ENCODE measurements at regions not wholly inside any gene's neighbourhood (a gene's known extent, or its start where the extent isn't known, plus 50 kb on each side); places are given as distances from the start of the nearest gene placed in this dataset.

DNA sequence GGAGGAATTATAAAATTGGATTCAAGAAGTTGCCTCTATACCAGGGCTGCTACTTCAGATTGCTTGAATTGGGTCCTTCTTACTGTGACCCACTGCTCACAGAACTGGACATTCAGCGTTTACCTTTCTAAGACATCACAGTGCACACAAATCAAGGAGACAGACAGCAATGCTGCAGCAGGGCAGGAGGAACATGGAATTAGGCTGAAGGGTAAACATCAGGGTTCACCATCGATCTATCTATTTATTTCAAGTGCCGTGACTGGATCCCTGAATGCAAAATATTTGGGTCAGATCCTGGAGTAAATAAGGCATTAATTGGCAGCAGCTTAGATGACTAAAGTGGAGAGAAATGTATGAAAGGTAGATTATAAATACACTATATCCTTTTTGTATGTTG lies 76.9 kb upstream of the HMGA2 start:
- no peaks in the 10 kb centered on the region for H3K36me3 Mint-ChIP-seq (ENCODE audit: low read depth, unreplicated experiment)
- H2AFZ ChIP-seq (ENCODE audit: low read depth, low read length) = no peak overlapping the region
- TF ChIP-seq, protein P1, sequence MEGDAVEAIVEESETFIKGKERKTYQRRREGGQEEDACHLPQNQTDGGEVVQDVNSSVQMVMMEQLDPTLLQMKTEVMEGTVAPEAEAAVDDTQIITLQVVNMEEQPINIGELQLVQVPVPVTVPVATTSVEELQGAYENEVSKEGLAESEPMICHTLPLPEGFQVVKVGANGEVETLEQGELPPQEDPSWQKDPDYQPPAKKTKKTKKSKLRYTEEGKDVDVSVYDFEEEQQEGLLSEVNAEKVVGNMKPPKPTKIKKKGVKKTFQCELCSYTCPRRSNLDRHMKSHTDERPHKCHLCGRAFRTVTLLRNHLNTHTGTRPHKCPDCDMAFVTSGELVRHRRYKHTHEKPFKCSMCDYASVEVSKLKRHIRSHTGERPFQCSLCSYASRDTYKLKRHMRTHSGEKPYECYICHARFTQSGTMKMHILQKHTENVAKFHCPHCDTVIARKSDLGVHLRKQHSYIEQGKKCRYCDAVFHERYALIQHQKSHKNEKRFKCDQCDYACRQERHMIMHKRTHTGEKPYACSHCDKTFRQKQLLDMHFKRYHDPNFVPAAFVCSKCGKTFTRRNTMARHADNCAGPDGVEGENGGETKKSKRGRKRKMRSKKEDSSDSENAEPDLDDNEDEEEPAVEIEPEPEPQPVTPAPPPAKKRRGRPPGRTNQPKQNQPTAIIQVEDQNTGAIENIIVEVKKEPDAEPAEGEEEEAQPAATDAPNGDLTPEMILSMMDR (IDR thresholded peaks at IDR 0.05; ENCODE audit: insufficient read depth, low read depth, low read length) = no peak
- TF ChIP-seq EZH2 (IDR thresholded peaks at IDR 0.05; ENCODE audit: insufficient read depth, low read length) = no peak
- H3K27me3 Mint-ChIP-seq (ENCODE audit: low read depth, unreplicated experiment) = peaks cover 3% of the 10 kb centered on the region
- H3K27ac ChIP-seq (ENCODE audit: low read depth, low read length) = no peak overlapping the region
- H3K79me2 ChIP-seq (ENCODE audit: insufficient read depth, low read length) = peaks cover 9% of the 10 kb centered on the region
- H3K4me2 ChIP-seq (ENCODE audit: low read length) = no peak overlapping the region
- H3K27ac Mint-ChIP-seq (ENCODE audit: unreplicated experiment) = no peak overlapping the region
- H3K4me3 Mint-ChIP-seq (ENCODE audit: unreplicated experiment) = no peak overlapping the region
- no peaks in the 10 kb centered on the region for H3K36me3 ChIP-seq (ENCODE audit: insufficient read depth, low read length)
- no peak for FAIRE-seq
- no peaks in the 10 kb centered on the region for H4K20me1 ChIP-seq (ENCODE audit: insufficient read depth, low read length)
- no peak overlapping the region for H3K4me3 ChIP-seq (ENCODE audit: insufficient read depth, low read depth, low read length)
- no peaks in the 10 kb centered on the region for H3K27me3 ChIP-seq (ENCODE audit: insufficient read depth, low read length)
- H3K9me3 ChIP-seq (ENCODE audit: insufficient read depth, low read depth, low read length) = no peaks in the 10 kb centered on the region
- H3K4me1 ChIP-seq (ENCODE audit: insufficient read depth, low read length) = peaks cover 10% of the 10 kb centered on the region
- no peak for DNase-seq (ENCODE audit: low read depth)
- H3K4me1 Mint-ChIP-seq (ENCODE audit: low read depth, unreplicated experiment) = peaks cover 10% of the 10 kb centered on the region
- H3K9ac ChIP-seq (ENCODE audit: low read length) = no peak overlapping the region
- no peaks in the 10 kb centered on the region for H3K9me3 Mint-ChIP-seq (ENCODE audit: unreplicated experiment)

DNA sequence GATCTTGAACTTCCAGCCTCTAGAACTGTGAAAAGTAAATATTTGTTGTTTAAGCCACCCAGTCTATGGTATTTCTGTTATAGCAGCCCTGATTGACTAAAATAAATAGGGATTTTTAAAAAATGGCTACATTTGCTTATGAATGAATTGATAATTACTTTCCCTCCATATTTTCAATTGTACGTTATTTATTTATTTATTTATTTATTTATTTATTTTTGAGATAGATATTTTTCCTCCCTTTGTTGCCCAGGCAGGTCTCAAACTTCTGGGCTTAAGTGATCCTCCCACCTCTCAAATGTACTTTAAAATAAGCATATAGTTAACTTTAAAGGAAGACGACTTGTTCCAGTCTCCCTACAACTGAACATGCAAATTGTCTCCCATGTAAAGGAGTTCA lies 76.0 kb upstream of the HMGA2 start:
- no peaks in the 10 kb centered on the region for H3K9me3 Mint-ChIP-seq (ENCODE audit: unreplicated experiment)
- FAIRE-seq = no peak
- no peaks in the 10 kb centered on the region for H4K20me1 ChIP-seq (ENCODE audit: insufficient read depth, low read length)

DNA sequence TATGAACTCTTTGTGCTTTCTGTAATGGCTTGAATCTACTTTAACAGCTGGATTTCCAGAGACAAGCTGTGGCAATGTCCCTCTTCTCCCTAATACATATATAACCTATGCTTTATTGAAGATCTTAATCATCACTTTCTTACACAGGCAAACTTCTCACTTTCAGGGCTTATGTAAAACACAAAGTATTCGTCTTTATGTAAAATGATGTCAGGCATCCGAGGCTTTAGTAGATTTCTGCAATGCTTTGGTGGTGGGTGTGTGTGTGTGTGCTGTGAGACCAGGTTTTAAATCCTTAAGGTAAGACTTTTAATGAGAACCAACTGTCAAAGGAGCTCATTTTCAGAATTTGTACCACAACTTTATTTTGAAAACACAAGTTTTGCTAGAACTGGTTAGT lies 70.0 kb upstream of the HMGA2 start:
- peaks cover 6% of the 10 kb centered on the region for H3K4me1 Mint-ChIP-seq (ENCODE audit: low read depth, unreplicated experiment)
- no peak overlapping the region for H3K4me3 Mint-ChIP-seq (ENCODE audit: unreplicated experiment)
- H4K20me1 ChIP-seq (ENCODE audit: insufficient read depth, low read length) = no peaks in the 10 kb centered on the region
- no peak overlapping the region for H3K27ac Mint-ChIP-seq (ENCODE audit: unreplicated experiment)
- H3K9me3 ChIP-seq (ENCODE audit: insufficient read depth, low read depth, low read length) = no peaks in the 10 kb centered on the region
- H3K9ac ChIP-seq (ENCODE audit: low read length) = no peak overlapping the region
- TF ChIP-seq, protein P1 (IDR thresholded peaks at IDR 0.05; ENCODE audit: insufficient read depth, low read depth, low read length) = no peak
- no peak for TF ChIP-seq EZH2 (IDR thresholded peaks at IDR 0.05; ENCODE audit: insufficient read depth, low read length)
- DNase-seq (ENCODE audit: low read depth) (no peak), FAIRE-seq (no peak)
- no peak overlapping the region for H3K4me2 ChIP-seq (ENCODE audit: low read length)
- no peaks in the 10 kb centered on the region for H3K4me1 ChIP-seq (ENCODE audit: insufficient read depth, low read length)
- peaks cover 5% of the 10 kb centered on the region for H3K27me3 Mint-ChIP-seq (ENCODE audit: low read depth, unreplicated experiment)
- H2AFZ ChIP-seq (ENCODE audit: low read depth, low read length) = no peak overlapping the region
- no peaks in the 10 kb centered on the region for H3K27me3 ChIP-seq (ENCODE audit: insufficient read depth, low read length)
- no peaks in the 10 kb centered on the region for H3K36me3 Mint-ChIP-seq (ENCODE audit: low read depth, unreplicated experiment)
- H3K4me3 ChIP-seq (ENCODE audit: insufficient read depth, low read depth, low read length) = no peak overlapping the region
- no peak overlapping the region for H3K27ac ChIP-seq (ENCODE audit: low read depth, low read length)
- no peaks in the 10 kb centered on the region for H3K36me3 ChIP-seq (ENCODE audit: insufficient read depth, low read length)
- no peaks in the 10 kb centered on the region for H3K79me2 ChIP-seq (ENCODE audit: insufficient read depth, low read length)
- no peaks in the 10 kb centered on the region for H3K9me3 Mint-ChIP-seq (ENCODE audit: unreplicated experiment)

More for the DNA sequence above, 76.0 kb upstream of the HMGA2 start:
- H3K36me3 ChIP-seq (ENCODE audit: insufficient read depth, low read length) = no peaks in the 10 kb centered on the region
- no peaks in the 10 kb centered on the region for H3K27me3 ChIP-seq (ENCODE audit: insufficient read depth, low read length)
- Mint-ChIP-seq H3K4me1 (ENCODE audit: low read depth, unreplicated experiment) (peaks cover 8% of the 10 kb centered on the region), H3K27me3 (ENCODE audit: low read depth, unreplicated experiment) (peaks cover 3% of the 10 kb centered on the region), H3K27ac (ENCODE audit: unreplicated experiment) (no peak overlapping the region), H3K4me3 (ENCODE audit: unreplicated experiment) (no peak overlapping the region), H3K36me3 (ENCODE audit: low read depth, unreplicated experiment) (no peaks in the 10 kb centered on the region)
- no peak for DNase-seq (ENCODE audit: low read depth)
- no peak overlapping the region for H3K4me3 ChIP-seq (ENCODE audit: insufficient read depth, low read depth, low read length)
- H3K4me1 ChIP-seq (ENCODE audit: insufficient read depth, low read length) = peaks cover 1% of the 10 kb centered on the region
- H3K4me2 ChIP-seq (ENCODE audit: low read length) = no peak overlapping the region
- no peak overlapping the region for H2AFZ ChIP-seq (ENCODE audit: low read depth, low read length)
- H3K79me2 ChIP-seq (ENCODE audit: insufficient read depth, low read length) = peaks cover under 1% of the 10 kb centered on the region
- no peak overlapping the region for H3K9ac ChIP-seq (ENCODE audit: low read length)
- no peak overlapping the region for H3K27ac ChIP-seq (ENCODE audit: low read depth, low read length)
- TF ChIP-seq, protein P1 (IDR thresholded peaks at IDR 0.05; ENCODE audit: insufficient read depth, low read depth, low read length) = no peak
- TF ChIP-seq EZH2 (IDR thresholded peaks at IDR 0.05; ENCODE audit: insufficient read depth, low read length) = no peak
- H3K9me3 ChIP-seq (ENCODE audit: insufficient read depth, low read depth, low read length) = no peaks in the 10 kb centered on the region

All from astrocyte (in vitro differentiated cells and primary cell).